Mucosa of descending colon (tissue), 3 donors: ENCODE measurements at regions not wholly inside any gene's neighbourhood (a gene's known extent, or its start where the extent isn't known, plus 50 kb on each side); places are given as distances from the start of the nearest gene placed in this dataset.
"Not testable (repeated sequence)": the region's sequence is repeated elsewhere in the genome, so short reads cannot be mapped to it uniquely, and the experiment has no call there.

Experiments
- ATAC-seq: fragments of 200-7000 bp; cut with Tn5 transposase; one replicate; pipeline ENCODE4 v1.9.1; 2020; ENCODE audit warnings: mild to moderate bottlenecking, moderate library complexity
- DNase-seq, 3 donors: peaks; one replicate each; pipeline ENCODE4 v3.0.0-alpha.2; 2020
- H3K36me3 ChIP-seq: fragments of 200-600 bp; one replicate; pipeline ENCODE4 v1.8.0; 2021; ENCODE audit warnings: low read depth, mild to moderate bottlenecking
- H3K4me1 ChIP-seq: fragments of 200-600 bp; one replicate; pipeline ENCODE4 v1.8.0; 2021; ENCODE audit warnings: low read depth, mild to moderate bottlenecking
- H3K4me3 ChIP-seq: fragments of 200-600 bp; one replicate; pipeline ENCODE4 v1.8.0; 2021; ENCODE audit warnings: mild to moderate bottlenecking
- H3K9me3 ChIP-seq: fragments of 200-600 bp; one replicate; pipeline ENCODE4 v1.8.0; 2021; ENCODE audit warnings: mild to moderate bottlenecking
- CTCF ChIP-seq: fragments of 200-600 bp; IDR thresholded peaks from one replicate; pipeline ENCODE4 v1.8.0; 2022; ENCODE audit warnings: antibody characterized with exemption, mild to moderate bottlenecking
- intact Hi-C, 2 donors: fragments of 100-400 bp; cut with DNase I in 1 of 2; cut with micrococcal nuclease in 1 of 2; formaldehyde crosslinking; loops; one replicate each; pipeline versions ENCODE4 v1.11.0 to v1.11.1; 2022; cut with DNase I, micrococcal nuclease
- donor health status: DM: no; HTN: no; CAD: no; lungs with moderate emphysema.
- donor health status: DM: no; HTN: no; CAD: no.
- donor health status: DM: no; HTN: yes; CAD: no.

GRCh38 chr14:46573498-46573897 lies 78.1 kb downstream of the RPL10L start:
- no peaks in the 10 kb centered on the region for H3K36me3 ChIP-seq
- no peaks in the 10 kb centered on the region for H3K4me1 ChIP-seq
- TF ChIP-seq CTCF = no peak
- DNase-seq (no peak), ATAC-seq (no peak)
- H3K9me3 ChIP-seq = no peaks in the 10 kb centered on the region
- intact Hi-C loops = no loop called here
- H3K4me3 ChIP-seq = no peak overlapping the region

DNA sequence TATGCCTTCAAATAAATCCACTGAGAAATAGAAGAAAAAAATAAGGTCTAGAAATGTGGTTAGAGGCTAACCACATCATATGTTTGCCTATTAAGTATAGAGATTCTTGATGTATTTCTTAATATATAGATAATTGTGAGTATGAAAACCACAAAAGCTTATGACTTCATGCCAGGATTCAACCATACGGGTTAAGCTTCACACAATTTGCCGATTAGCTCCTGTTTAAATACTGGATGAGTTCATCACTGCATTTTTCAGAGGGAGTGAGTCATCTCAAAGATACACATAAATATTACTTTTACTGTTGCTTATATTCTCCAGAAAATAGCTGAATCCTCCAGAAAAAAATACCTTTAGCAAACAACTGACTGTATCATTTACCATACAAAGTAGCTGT lies 79.6 kb downstream of the RPL10L start:
- Histone ChIP-seq H3K9me3 (no peaks in the 10 kb centered on the region), H3K4me3 (no peak overlapping the region), H3K4me1 (no peaks in the 10 kb centered on the region), H3K36me3 (no peaks in the 10 kb centered on the region)
- intact Hi-C loops = no loop called here
- DNase-seq = no peak
- no peak for ATAC-seq
- TF ChIP-seq CTCF = no peak

DNA sequence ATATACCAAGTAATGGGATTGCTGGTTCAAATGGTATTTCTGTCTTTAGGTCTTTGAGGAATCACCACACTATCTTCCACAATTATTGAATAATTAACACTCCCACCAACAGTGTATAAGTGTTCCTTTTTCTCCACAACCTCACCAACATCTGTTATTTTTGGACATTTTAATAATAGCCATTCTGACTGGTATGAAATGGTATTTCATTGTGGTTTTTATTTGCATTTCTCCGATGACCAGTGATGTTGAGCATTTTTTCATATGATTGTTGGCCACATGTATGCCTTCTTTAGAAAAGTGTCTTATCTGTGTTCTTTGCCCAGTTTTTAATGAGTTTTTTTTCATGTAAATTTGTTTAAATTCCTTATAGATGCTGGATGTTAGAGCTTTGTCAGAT lies 83.4 kb downstream of the RPL10L start:
- H3K4me3 ChIP-seq, DNase-seq, intact Hi-C loops, ATAC-seq, H3K9me3 ChIP-seq, H3K4me1 ChIP-seq, H3K36me3 ChIP-seq: not testable (repeated sequence)

DNA sequence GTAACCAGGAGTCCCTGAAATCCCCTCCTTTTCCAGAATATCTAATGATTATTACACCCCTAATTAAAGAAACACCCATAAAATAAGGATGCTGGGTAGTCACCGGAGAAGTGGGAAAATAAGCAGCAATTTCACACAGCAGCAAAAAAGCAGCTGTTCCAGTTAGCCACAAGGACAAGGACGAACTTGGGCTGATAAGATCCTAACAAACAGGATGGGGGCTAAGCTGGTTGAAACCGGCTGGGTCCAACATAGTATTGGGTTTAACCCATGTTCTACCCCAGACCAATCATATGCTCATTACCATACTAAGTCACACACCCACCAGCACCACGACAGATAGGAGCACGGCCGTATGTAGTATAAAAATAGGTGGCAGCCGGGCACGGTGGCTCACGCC lies 100.7 kb downstream of the RPL10L start:
- intact Hi-C loops = no loop called here

GRCh38 chr14:46540986-46541385 lies 110.6 kb downstream of the RPL10L start:
- no peaks in the 10 kb centered on the region for H3K36me3 ChIP-seq
- H3K4me1 ChIP-seq = no peaks in the 10 kb centered on the region
- DNase-seq (no peak), ATAC-seq (peak; percentile 74)
- intact Hi-C loops = no loop called here
- no peak overlapping the region for H3K4me3 ChIP-seq
- no peaks in the 10 kb centered on the region for H3K9me3 ChIP-seq
- TF ChIP-seq CTCF = no peak

More for the DNA sequence above, 100.7 kb downstream of the RPL10L start:
- no peak for TF ChIP-seq CTCF
- H3K4me3 ChIP-seq = no peak overlapping the region
- H3K4me1 ChIP-seq = no peaks in the 10 kb centered on the region
- H3K36me3 ChIP-seq = no peaks in the 10 kb centered on the region
- no peak for ATAC-seq
- DNase-seq = peak in 1 of 3 donors; percentile 11
- peaks cover 6% of the 10 kb centered on the region for H3K9me3 ChIP-seq

DNA sequence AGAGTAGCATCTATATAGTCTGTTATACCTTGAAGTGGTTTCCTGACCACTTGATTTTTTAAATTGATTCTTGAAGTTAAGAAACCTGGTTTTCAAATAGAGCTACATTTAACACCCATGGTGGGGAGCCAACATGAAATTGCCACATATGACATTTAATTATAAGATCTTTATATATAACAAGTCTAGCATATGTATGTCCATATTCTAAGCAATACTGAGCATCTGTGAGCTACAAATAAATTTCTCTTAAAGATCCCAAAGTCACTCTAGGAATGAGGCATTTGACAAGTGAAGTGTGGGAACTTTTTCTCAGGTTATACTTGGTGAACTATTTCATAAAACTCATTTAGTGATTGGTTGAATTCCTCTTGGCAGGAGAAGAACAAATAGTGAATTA lies 132.5 kb downstream of the RPL10L start:
- no peak for DNase-seq
- H3K9me3 ChIP-seq = no peaks in the 10 kb centered on the region
- intact Hi-C loops = no loop called here
- no peak for TF ChIP-seq CTCF
- no peaks in the 10 kb centered on the region for H3K4me1 ChIP-seq
- H3K36me3 ChIP-seq = no peaks in the 10 kb centered on the region
- H3K4me3 ChIP-seq = no peak overlapping the region
- ATAC-seq = no peak

DNA sequence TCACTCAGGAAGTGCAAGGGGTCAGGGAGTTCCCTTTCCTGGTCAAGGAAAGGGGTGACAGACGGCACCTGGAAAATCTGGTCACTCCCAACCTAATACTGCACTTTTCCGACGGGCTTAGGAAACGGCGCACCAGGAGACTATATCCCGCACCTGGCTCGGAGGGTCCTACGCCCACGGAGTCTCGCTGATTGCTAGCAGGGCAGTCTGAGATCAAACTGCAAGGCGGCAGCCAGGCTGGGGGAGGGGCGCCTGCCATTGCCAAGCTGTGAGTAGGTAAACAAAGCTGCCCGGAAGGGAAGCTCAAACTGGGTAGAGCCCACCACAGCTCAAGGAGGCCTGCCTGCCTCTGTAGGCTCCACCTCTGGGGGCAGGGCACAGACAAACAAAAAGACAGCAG lies 142.8 kb downstream of the RPL10L start:
- intact Hi-C loops, H3K9me3 ChIP-seq, H3K4me3 ChIP-seq, H3K36me3 ChIP-seq, ATAC-seq, H3K4me1 ChIP-seq: not testable (repeated sequence)
- peak in 2 of 3 donors; percentile 9 to 31 for DNase-seq
